ENCODE measurements at regions not wholly inside any gene's neighbourhood (a gene's known extent, or its start where the extent isn't known, plus 50 kb on each side); places are given as distances from the start of the nearest gene placed in this dataset.
"Not testable (repeated sequence)": the region's sequence is repeated elsewhere in the genome, so short reads cannot be mapped to it uniquely, and the experiment has no call there.

DNA sequence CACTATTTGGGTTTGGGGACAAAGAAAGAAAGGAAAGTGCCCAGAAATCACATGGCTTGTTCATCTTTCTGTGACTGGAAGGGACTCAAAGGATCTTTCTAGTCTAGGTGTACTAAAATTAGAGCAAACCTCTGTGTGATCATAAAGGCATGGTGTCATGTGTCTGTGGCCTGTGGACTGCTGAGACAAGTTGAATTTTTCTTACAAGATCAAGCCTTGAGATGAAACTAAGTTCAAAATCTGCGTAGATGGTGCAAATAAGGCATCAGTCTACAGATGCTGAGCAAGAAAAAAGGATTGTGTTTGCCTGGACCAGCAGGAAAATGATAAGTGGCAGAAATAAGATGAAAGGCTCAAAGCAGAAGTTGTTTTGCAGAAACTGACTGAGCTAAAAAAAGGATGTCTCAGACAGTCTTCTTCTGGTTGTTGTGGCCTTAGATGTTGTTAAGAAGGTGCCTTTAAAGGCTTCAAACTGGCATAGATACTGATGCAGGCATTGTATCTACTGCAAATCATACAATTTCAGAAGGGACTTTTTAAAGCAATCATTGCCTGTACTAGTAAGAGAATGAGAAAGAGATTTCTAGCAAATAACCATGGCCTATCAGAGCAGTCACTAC, 97.2 kb downstream of the KLRB1 start:
- H3K9me3 ChIP-seq (replicated peaks; ENCODE audit: control insufficient read depth, insufficient read depth, low read length); DNase-seq (ENCODE audit: low read depth, low spot score); in situ Hi-C loops (cut with MboI); H3K4me1 ChIP-seq (ENCODE audit: control insufficient read depth, insufficient read depth, low read length); H3K4me2 ChIP-seq (ENCODE audit: control insufficient read depth, insufficient read depth); SMC1A ChIA-PET (ENCODE audit: uncharacterized antibody, unreplicated experiment); CTCF ChIA-PET; H3K4me3 ChIP-seq; intact Hi-C loops (cut with micrococcal nuclease; ENCODE audit: unreplicated experiment); H4K20me1 ChIP-seq (ENCODE audit: control insufficient read depth, insufficient read depth); H3K27me3 ChIP-seq (replicated peaks in 1 of 2; ENCODE audit: control insufficient read depth in 2 of 2, insufficient read depth in 2 of 2, low read length in 1 of 2); ATAC-seq; BruUV-seq (replicated peaks); H3K36me3 ChIP-seq (ENCODE audit: control insufficient read depth in 2 of 2, insufficient read depth in 2 of 2, low read length in 1 of 2); H3K27ac ChIP-seq (ENCODE audit: control insufficient read depth, insufficient read depth); H3K79me2 ChIP-seq (ENCODE audit: control insufficient read depth, insufficient read depth, low read length); H3K9ac ChIP-seq (ENCODE audit: control insufficient read depth, insufficient read depth, low read length); POLR2A ChIA-PET; H2AFZ ChIP-seq (ENCODE audit: control insufficient read depth, low read depth, low read length); RAD21 ChIA-PET (ENCODE audit: unreplicated experiment); FAIRE-seq: not testable (repeated sequence)
- WGBS (ENCODE audit: insufficient coverage, insufficient replicate concordance, low lambda C conversion rate, missing lambda C conversion rate), result no CpG with 5 or more reads among the region's 1 CpG

DNA sequence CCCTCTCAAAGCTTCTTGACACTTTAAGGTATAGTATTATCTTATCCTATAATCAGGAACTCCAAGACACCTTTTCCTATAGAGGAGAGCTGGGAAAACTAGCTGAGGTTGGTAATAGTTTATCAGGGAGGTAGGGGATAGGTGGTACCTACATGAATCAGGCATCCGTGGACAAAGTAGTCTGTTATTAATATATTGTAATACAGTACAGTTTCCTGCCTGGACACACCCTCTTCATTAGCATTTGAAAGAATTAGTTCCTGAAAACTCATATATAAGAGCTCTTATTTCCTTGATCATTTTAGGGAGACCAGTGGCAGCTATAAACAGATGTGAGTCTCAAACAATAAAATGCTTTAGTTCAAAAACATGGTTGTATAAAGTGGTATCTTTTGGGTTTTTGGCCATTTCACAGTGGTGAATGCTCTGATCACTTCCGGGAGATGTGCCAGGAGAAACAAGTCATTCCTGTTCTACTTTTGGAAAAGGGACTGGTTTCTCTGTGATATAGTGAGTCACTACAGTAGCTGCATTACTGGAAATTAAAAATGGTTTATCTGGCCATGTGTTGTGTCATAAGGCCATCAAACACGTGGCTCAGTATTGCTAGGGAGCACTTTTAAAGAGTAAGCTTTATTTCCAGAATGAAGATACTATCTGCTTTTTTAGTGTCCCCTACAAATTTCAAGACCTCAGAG, 98.1 kb downstream of the KLRB1 start:
- RAD21 ChIA-PET (ENCODE audit: unreplicated experiment), result no interaction called here
- no peak overlapping the region for H2AFZ ChIP-seq (ENCODE audit: control insufficient read depth, low read depth, low read length)
- H3K4me3 ChIP-seq, result no peak overlapping the region
- no peak overlapping the region for H3K9ac ChIP-seq (ENCODE audit: control insufficient read depth, insufficient read depth, low read length)
- CTCF ChIA-PET, result no interaction called here
- no peak overlapping the region for H3K4me2 ChIP-seq (ENCODE audit: control insufficient read depth, insufficient read depth)
- no peaks in the 10 kb centered on the region for H3K4me1 ChIP-seq (ENCODE audit: control insufficient read depth, insufficient read depth, low read length)
- no peak for FAIRE-seq
- no CpG with 5 or more reads among the region's 3 CpGs for WGBS (ENCODE audit: insufficient coverage, insufficient replicate concordance, low lambda C conversion rate, missing lambda C conversion rate)
- ATAC-seq, result no peak
- intact Hi-C loops (cut with micrococcal nuclease; ENCODE audit: unreplicated experiment), result no loop called here
- H3K27ac ChIP-seq (ENCODE audit: control insufficient read depth, insufficient read depth), result no peak overlapping the region
- no peaks in the 10 kb centered on the region for H3K27me3 ChIP-seq (replicated peaks in 1 of 2; ENCODE audit: control insufficient read depth in 2 of 2, insufficient read depth in 2 of 2, low read length in 1 of 2)
- SMC1A ChIA-PET (ENCODE audit: uncharacterized antibody, unreplicated experiment), result no interaction called here
- H3K9me3 ChIP-seq (replicated peaks; ENCODE audit: control insufficient read depth, insufficient read depth, low read length), result no peaks in the 10 kb centered on the region
- no peaks in the 10 kb centered on the region for H3K36me3 ChIP-seq (ENCODE audit: control insufficient read depth in 2 of 2, insufficient read depth in 2 of 2, low read length in 1 of 2)
- in situ Hi-C loops (cut with MboI), result no loop called here
- no peak for DNase-seq (ENCODE audit: low read depth, low spot score)
- no peaks in the 10 kb centered on the region for H3K79me2 ChIP-seq (ENCODE audit: control insufficient read depth, insufficient read depth, low read length)
- H4K20me1 ChIP-seq (ENCODE audit: control insufficient read depth, insufficient read depth), result no peaks in the 10 kb centered on the region
- POLR2A ChIA-PET, result no interaction called here
- BruUV-seq (replicated peaks), result no TSS peak
- TF ChIP-seq NFXL1 (IDR thresholded peaks at IDR 0.05; ENCODE audit: borderline replicate concordance) (no peak), CBX3 (IDR thresholded peaks at IDR 0.05; ENCODE audit: borderline replicate concordance, low read depth) (no peak), NFYA (IDR thresholded peaks at IDR 0.05; ENCODE audit: borderline replicate concordance, low read depth, low read length) (no peak), HCFC1 (IDR thresholded peaks at IDR 0.05; ENCODE audit: low read length) (no peak), RUNX3 (IDR thresholded peaks at IDR 0.05; ENCODE audit: low read length) (no peak), ESRRA (IDR thresholded peaks at IDR 0.05; ENCODE audit: low read length) (no peak), POU2F2 (IDR thresholded peaks at IDR 0.05; ENCODE audit: borderline replicate concordance, low read depth, low read length) (no peak), ETV6 (conservative IDR thresholded peaks at IDR 0.05 in 1 of 2, IDR thresholded peaks at IDR 0.05 in 1 of 2; ENCODE audit: borderline replicate concordance in 1 of 2, low read depth in 1 of 2) (no peak), YBX1 (IDR thresholded peaks at IDR 0.05) (no peak)
- TF ChIP-seq, protein P1, sequence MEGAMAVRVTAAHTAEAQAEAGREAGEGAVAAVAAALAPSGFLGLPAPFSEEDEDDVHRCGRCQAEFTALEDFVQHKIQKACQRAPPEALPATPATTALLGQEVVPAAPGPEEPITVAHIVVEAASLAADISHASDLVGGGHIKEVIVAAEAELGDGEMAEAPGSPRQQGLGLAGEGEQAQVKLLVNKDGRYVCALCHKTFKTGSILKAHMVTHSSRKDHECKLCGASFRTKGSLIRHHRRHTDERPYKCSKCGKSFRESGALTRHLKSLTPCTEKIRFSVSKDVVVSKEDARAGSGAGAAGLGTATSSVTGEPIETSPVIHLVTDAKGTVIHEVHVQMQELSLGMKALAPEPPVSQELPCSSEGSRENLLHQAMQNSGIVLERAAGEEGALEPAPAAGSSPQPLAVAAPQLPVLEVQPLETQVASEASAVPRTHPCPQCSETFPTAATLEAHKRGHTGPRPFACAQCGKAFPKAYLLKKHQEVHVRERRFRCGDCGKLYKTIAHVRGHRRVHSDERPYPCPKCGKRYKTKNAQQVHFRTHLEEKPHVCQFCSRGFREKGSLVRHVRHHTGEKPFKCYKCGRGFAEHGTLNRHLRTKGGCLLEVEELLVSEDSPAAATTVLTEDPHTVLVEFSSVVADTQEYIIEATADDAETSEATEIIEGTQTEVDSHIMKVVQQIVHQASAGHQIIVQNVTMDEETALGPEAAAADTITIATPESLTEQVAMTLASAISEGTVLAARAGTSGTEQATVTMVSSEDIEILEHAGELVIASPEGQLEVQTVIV (IDR thresholded peaks at IDR 0.05; ENCODE audit: borderline replicate concordance, partially characterized antibody), result no peak
- TF ChIP-seq, protein P2, sequence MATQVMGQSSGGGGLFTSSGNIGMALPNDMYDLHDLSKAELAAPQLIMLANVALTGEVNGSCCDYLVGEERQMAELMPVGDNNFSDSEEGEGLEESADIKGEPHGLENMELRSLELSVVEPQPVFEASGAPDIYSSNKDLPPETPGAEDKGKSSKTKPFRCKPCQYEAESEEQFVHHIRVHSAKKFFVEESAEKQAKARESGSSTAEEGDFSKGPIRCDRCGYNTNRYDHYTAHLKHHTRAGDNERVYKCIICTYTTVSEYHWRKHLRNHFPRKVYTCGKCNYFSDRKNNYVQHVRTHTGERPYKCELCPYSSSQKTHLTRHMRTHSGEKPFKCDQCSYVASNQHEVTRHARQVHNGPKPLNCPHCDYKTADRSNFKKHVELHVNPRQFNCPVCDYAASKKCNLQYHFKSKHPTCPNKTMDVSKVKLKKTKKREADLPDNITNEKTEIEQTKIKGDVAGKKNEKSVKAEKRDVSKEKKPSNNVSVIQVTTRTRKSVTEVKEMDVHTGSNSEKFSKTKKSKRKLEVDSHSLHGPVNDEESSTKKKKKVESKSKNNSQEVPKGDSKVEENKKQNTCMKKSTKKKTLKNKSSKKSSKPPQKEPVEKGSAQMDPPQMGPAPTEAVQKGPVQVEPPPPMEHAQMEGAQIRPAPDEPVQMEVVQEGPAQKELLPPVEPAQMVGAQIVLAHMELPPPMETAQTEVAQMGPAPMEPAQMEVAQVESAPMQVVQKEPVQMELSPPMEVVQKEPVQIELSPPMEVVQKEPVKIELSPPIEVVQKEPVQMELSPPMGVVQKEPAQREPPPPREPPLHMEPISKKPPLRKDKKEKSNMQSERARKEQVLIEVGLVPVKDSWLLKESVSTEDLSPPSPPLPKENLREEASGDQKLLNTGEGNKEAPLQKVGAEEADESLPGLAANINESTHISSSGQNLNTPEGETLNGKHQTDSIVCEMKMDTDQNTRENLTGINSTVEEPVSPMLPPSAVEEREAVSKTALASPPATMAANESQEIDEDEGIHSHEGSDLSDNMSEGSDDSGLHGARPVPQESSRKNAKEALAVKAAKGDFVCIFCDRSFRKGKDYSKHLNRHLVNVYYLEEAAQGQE (IDR thresholded peaks at IDR 0.05; ENCODE audit: low read depth, low read length), result no peak
